ENCODE measurements at regions not wholly inside any gene's neighbourhood (a gene's known extent, or its start where the extent isn't known, plus 50 kb on each side); places are given as distances from the start of the nearest gene placed in this dataset.

GRCh38 chrX:25527596-25527995 lies 511.8 kb upstream of the ARX start:
- TF ChIP-seq CTCF (IDR thresholded peaks at IDR 0.05), result no peak
- TF ChIP-seq EZH2phosphoT487 (IDR thresholded peaks at IDR 0.05), result no peak
